HUES6 (cell line): ENCODE measurements at regions not wholly inside any gene's neighbourhood (a gene's known extent, or its start where the extent isn't known, plus 50 kb on each side); places are given as distances from the start of the nearest gene placed in this dataset.

ENCODE experiments used
- H3K27ac ChIP-seq: 2 replicates; pipeline ENCODE4 v1.7.0; 2013; ENCODE audit warnings: low read depth, mild to moderate bottlenecking, low read length, inconsistent platforms
- H3K27me3 ChIP-seq: 2 replicates; pipeline ENCODE4 v1.6.1; 2013; ENCODE audit warnings: low read length; ENCODE audit not compliant: control insufficient read depth, insufficient read depth
- H3K36me3 ChIP-seq: 2 replicates; pipeline ENCODE4 v1.6.1; 2013; ENCODE audit warnings: low read length; ENCODE audit not compliant: control insufficient read depth, insufficient read depth
- H3K4me1 ChIP-seq: 2 replicates; pipeline ENCODE4 v1.6.1; 2013; ENCODE audit warnings: low read length; ENCODE audit not compliant: control insufficient read depth, insufficient read depth
- H3K4me3 ChIP-seq: 2 replicates; pipeline ENCODE4 v1.5.1; 2013; ENCODE audit warnings: low read depth, low read length
- H3K9ac ChIP-seq: one replicate; pipeline ENCODE4 v1.6.1; 2013; ENCODE audit warnings: mild to moderate bottlenecking, low read length
- H3K9me3 ChIP-seq: 2 replicates; pipeline ENCODE4 v1.6.1; 2013; ENCODE audit warnings: low read depth, low read length; ENCODE audit not compliant: control insufficient read depth, insufficient read depth

- H3K36me3 ChIP-seq: no peaks in the 10 kb centered on the region
- no peaks in the 10 kb centered on the region for H3K9me3 ChIP-seq
- no peaks in the 10 kb centered on the region for H3K4me1 ChIP-seq
- no peak overlapping the region for H3K4me3 ChIP-seq
- H3K27me3 ChIP-seq: no peaks in the 10 kb centered on the region
- H3K27ac ChIP-seq: no peak overlapping the region
- no peak overlapping the region for H3K9ac ChIP-seq
Observed at GRCh38 chr2:8172661-8173060, 509.2 kb upstream of the ID2 start.

GRCh38 chr2:8174641-8175257, 507.1 kb upstream of the ID2 start:
- no peak overlapping the region for H3K4me3 ChIP-seq
- no peaks in the 10 kb centered on the region for H3K4me1 ChIP-seq
- H3K36me3 ChIP-seq: no peaks in the 10 kb centered on the region
- H3K27ac ChIP-seq: no peak overlapping the region
- H3K27me3 ChIP-seq: no peaks in the 10 kb centered on the region
- H3K9ac ChIP-seq: no peak overlapping the region
- H3K9me3 ChIP-seq: no peaks in the 10 kb centered on the region

- no peaks in the 10 kb centered on the region for H3K9me3 ChIP-seq
- no peak overlapping the region for H3K9ac ChIP-seq
- no peaks in the 10 kb centered on the region for H3K36me3 ChIP-seq
- H3K27me3 ChIP-seq: no peaks in the 10 kb centered on the region
- no peaks in the 10 kb centered on the region for H3K4me1 ChIP-seq
- no peak overlapping the region for H3K27ac ChIP-seq
- no peak overlapping the region for H3K4me3 ChIP-seq
Observed at GRCh38 chr2:8176887-8177286, 505.0 kb upstream of the ID2 start.

GRCh38 chr2:8177566-8177965, 504.3 kb upstream of the ID2 start:
- Histone ChIP-seq H3K4me1 (no peaks in the 10 kb centered on the region), H3K9me3 (no peaks in the 10 kb centered on the region), H3K9ac (no peak overlapping the region), H3K36me3 (no peaks in the 10 kb centered on the region), H3K4me3 (no peak overlapping the region), H3K27me3 (no peaks in the 10 kb centered on the region), H3K27ac (no peak overlapping the region)

- H3K27me3 ChIP-seq: no peaks in the 10 kb centered on the region
- no peak overlapping the region for H3K9ac ChIP-seq
- no peaks in the 10 kb centered on the region for H3K9me3 ChIP-seq
- H3K36me3 ChIP-seq: no peaks in the 10 kb centered on the region
- H3K4me1 ChIP-seq: no peaks in the 10 kb centered on the region
- no peak overlapping the region for H3K4me3 ChIP-seq
- no peak overlapping the region for H3K27ac ChIP-seq
Observed at GRCh38 chr2:8178911-8179310, 502.9 kb upstream of the ID2 start.

GRCh38 chr2:8189316-8189715, 492.5 kb upstream of the ID2 start:
- Histone ChIP-seq H3K4me3 (no peak overlapping the region), H3K27ac (no peak overlapping the region), H3K9ac (no peak overlapping the region), H3K9me3 (no peaks in the 10 kb centered on the region), H3K36me3 (no peaks in the 10 kb centered on the region), H3K27me3 (peaks cover 3% of the 10 kb centered on the region; the same call in 1 of the 2 replicates), H3K4me1 (peaks cover 15% of the 10 kb centered on the region)

- no peak overlapping the region for H3K9ac ChIP-seq
- H3K4me1 ChIP-seq: peaks cover 15% of the 10 kb centered on the region
Observed at GRCh38 chr2:8190279-8190678, 491.6 kb upstream of the ID2 start.

GRCh38 chr2:8191427-8191826, 490.4 kb upstream of the ID2 start:
- no peak overlapping the region for H3K27ac ChIP-seq
- no peak overlapping the region for H3K9ac ChIP-seq
- no peak overlapping the region for H3K4me3 ChIP-seq
- H3K9me3 ChIP-seq: no peaks in the 10 kb centered on the region
- H3K4me1 ChIP-seq: peaks cover 15% of the 10 kb centered on the region
- peaks cover 3% of the 10 kb centered on the region; the same call in 1 of the 2 replicates for H3K27me3 ChIP-seq
- no peaks in the 10 kb centered on the region for H3K36me3 ChIP-seq

More at GRCh38 chr2:8190279-8190678, 491.6 kb upstream of the ID2 start:
- Histone ChIP-seq H3K4me3 (no peak overlapping the region), H3K36me3 (no peaks in the 10 kb centered on the region), H3K9me3 (no peaks in the 10 kb centered on the region), H3K27ac (no peak overlapping the region), H3K27me3 (peaks cover 3% of the 10 kb centered on the region; the same call in 1 of the 2 replicates)

GRCh38 chr2:8193146-8193545, 488.7 kb upstream of the ID2 start:
- Histone ChIP-seq H3K27me3 (peaks cover 3% of the 10 kb centered on the region; the same call in 1 of the 2 replicates), H3K9ac (no peak overlapping the region), H3K9me3 (no peaks in the 10 kb centered on the region), H3K4me3 (no peak overlapping the region), H3K4me1 (peaks cover 15% of the 10 kb centered on the region), H3K27ac (no peak overlapping the region), H3K36me3 (no peaks in the 10 kb centered on the region)

GRCh38 chr2:8193686-8194615, 487.9 kb upstream of the ID2 start:
- Histone ChIP-seq H3K9ac (no peak overlapping the region), H3K27me3 (peaks cover 3% of the 10 kb centered on the region; the same call in 1 of the 2 replicates), H3K4me3 (no peak overlapping the region)

GRCh38 chr2:8195784-8196183, 486.1 kb upstream of the ID2 start:
- H3K4me3 ChIP-seq: no peak overlapping the region
- H3K9ac ChIP-seq: no peak overlapping the region
- H3K27me3 ChIP-seq: peaks cover 3% of the 10 kb centered on the region; the same call in 1 of the 2 replicates
- H3K9me3 ChIP-seq: 0 out of 2 replicates have a peak, but pooled peaks cover 3% of the 10 kb centered on the region
- no peaks in the 10 kb centered on the region for H3K36me3 ChIP-seq
- H3K27ac ChIP-seq: no peak overlapping the region
- peaks cover 12% of the 10 kb centered on the region for H3K4me1 ChIP-seq

More at GRCh38 chr2:8193686-8194615, 487.9 kb upstream of the ID2 start:
- Histone ChIP-seq H3K9me3 (no peaks in the 10 kb centered on the region), H3K27ac (no peak overlapping the region), H3K4me1 (peaks cover 15% of the 10 kb centered on the region), H3K36me3 (no peaks in the 10 kb centered on the region)
